SK-N-SH (cell line): ENCODE measurements at regions not wholly inside any gene's neighbourhood (a gene's known extent, or its start where the extent isn't known, plus 50 kb on each side); places are given as distances from the start of the nearest gene placed in this dataset.

ENCODE experiments used
- ELF1 ChIP-seq: IDR thresholded peaks from 2 replicates; pipeline ENCODE4 v1.4.0; 2012
- EP300 ChIP-seq, 2 experiments: IDR thresholded peaks; 2 replicates each; pipeline versions ENCODE4 v1.4.0 to v1.6.1; 2012; ENCODE audit warnings: borderline replicate concordance in 1 of 2, low read depth in 1 of 2, low read length in 1 of 2
- EZH2phosphoT487 ChIP-seq: fragments of 200-600 bp; sonication (generic); IDR thresholded peaks from 2 replicates; pipeline ENCODE4 v1.6.1; 2017; ENCODE audit warnings: low read depth, mixed run types, mild to moderate bottlenecking, antibody characterized with exemption, moderate library complexity, borderline replicate concordance
- RFX5 ChIP-seq: IDR thresholded peaks from 2 replicates; pipeline ENCODE4 v1.6.1; 2012; ENCODE audit warnings: mild to moderate bottlenecking, improper control_type of control experiment, low read length
- SIN3A ChIP-seq: IDR thresholded peaks from 2 replicates; pipeline ENCODE4 v1.6.1; 2012; ENCODE audit warnings: low read depth, mild to moderate bottlenecking, low read length, moderate library complexity, borderline replicate concordance
- YY1 ChIP-seq: IDR thresholded peaks from 2 replicates; pipeline ENCODE4 v1.4.0; 2012; ENCODE audit warnings: low read depth, mild to moderate bottlenecking
- TF ChIP-seq, protein P1 (sequence below): fragments of 150-350 bp; IDR thresholded peaks from 2 replicates; pipeline ENCODE4 v1.6.1; 2017; ENCODE audit warnings: antibody characterized with exemption, low read length, low read depth, borderline replicate concordance
- TF ChIP-seq, protein P2 (sequence below): fragments of 200-600 bp; sonication (generic); IDR thresholded peaks from 2 replicates; pipeline ENCODE4 v1.6.1; 2017; ENCODE audit warnings: antibody characterized with exemption, mild to moderate bottlenecking, moderate library complexity

DNA sequence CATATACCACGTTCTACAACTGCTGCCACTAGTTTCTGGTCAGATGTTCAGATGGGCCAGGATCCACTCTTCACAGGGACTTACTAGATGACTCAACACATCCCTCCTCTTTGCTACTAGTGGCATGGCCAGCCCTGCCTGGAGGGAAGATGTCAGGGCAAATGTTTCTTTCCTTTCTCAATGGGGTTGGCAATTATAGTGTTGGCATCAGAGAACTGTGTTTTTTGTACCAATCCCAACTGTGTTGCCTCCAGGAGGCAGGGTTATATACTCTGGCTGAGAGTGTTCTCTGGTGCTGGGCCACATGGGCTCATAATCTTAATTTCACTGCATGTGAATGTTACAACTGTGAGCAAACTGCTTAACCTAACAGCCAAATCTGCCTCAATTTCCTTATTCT is 69.9 kb upstream of the AVPR1A start:
- TF ChIP-seq, protein P1, sequence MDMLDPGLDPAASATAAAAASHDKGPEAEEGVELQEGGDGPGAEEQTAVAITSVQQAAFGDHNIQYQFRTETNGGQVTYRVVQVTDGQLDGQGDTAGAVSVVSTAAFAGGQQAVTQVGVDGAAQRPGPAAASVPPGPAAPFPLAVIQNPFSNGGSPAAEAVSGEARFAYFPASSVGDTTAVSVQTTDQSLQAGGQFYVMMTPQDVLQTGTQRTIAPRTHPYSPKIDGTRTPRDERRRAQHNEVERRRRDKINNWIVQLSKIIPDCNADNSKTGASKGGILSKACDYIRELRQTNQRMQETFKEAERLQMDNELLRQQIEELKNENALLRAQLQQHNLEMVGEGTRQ, result no peak
- TF ChIP-seq, protein P2, sequence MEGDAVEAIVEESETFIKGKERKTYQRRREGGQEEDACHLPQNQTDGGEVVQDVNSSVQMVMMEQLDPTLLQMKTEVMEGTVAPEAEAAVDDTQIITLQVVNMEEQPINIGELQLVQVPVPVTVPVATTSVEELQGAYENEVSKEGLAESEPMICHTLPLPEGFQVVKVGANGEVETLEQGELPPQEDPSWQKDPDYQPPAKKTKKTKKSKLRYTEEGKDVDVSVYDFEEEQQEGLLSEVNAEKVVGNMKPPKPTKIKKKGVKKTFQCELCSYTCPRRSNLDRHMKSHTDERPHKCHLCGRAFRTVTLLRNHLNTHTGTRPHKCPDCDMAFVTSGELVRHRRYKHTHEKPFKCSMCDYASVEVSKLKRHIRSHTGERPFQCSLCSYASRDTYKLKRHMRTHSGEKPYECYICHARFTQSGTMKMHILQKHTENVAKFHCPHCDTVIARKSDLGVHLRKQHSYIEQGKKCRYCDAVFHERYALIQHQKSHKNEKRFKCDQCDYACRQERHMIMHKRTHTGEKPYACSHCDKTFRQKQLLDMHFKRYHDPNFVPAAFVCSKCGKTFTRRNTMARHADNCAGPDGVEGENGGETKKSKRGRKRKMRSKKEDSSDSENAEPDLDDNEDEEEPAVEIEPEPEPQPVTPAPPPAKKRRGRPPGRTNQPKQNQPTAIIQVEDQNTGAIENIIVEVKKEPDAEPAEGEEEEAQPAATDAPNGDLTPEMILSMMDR, result no peak
- no peak for TF ChIP-seq EZH2phosphoT487
- TF ChIP-seq EP300 (IDR thresholded peaks at IDR 0.05; ENCODE audit: borderline replicate concordance in 1 of 2, low read depth in 1 of 2, low read length in 1 of 2), result no peak
- no peak for TF ChIP-seq RFX5
- no peak for TF ChIP-seq YY1
- no peak for TF ChIP-seq SIN3A
- TF ChIP-seq ELF1, result no peak
